Gastroesophageal sphincter (tissue), 4 donors: ENCODE measurements at regions not wholly inside any gene's neighbourhood (a gene's known extent, or its start where the extent isn't known, plus 50 kb on each side); places are given as distances from the start of the nearest gene placed in this dataset.

Source experiments
- ATAC-seq: fragments of 150-250 bp; one replicate; pipeline ENCODE4 v1.9.1; 2016; ENCODE audit warnings: mild to moderate bottlenecking, moderate library complexity
- H3K27ac ChIP-seq, 4 donors: fragments of 200-600 bp; sonication (generic) in 3 of 4; 1 replicate in 3 of 4; 2 replicates in 1 of 4; pipeline ENCODE4 v1.5.1; 2016 to 2019
- H3K27me3 ChIP-seq: fragments of 200-600 bp; sonication (generic); one replicate; pipeline ENCODE4 v1.5.1; 2019
- H3K36me3 ChIP-seq, 2 donors: fragments of 200-600 bp; sonication (generic); one replicate each; pipeline ENCODE4 v1.5.1; 2019; ENCODE audit warnings: control low read depth in 1 of 2
- H3K4me1 ChIP-seq, 3 donors: fragments of 200-600 bp; sonication (generic); 1 replicate in 2 of 3; 2 replicates in 1 of 3; pipeline ENCODE4 v1.5.1; 2016 to 2019; ENCODE audit warnings: control low read depth in 2 of 3
- H3K4me3 ChIP-seq, 2 donors: fragments of 200-600 bp; sonication (generic); one replicate each; pipeline ENCODE4 v1.5.1; 2019; ENCODE audit warnings: mild to moderate bottlenecking in 1 of 2, moderate library complexity in 1 of 2
- H3K9me3 ChIP-seq, 3 donors: fragments of 200-600 bp; sonication (generic); one replicate each; pipeline ENCODE4 v1.5.1; 2017 to 2019; ENCODE audit warnings: control low read depth in 2 of 3
- EP300 ChIP-seq: sonication (generic); formaldehyde crosslinking; IDR thresholded peaks from one replicate; pipeline ENCODE4 v1.6.1; 2017; ENCODE audit warnings: antibody characterized with exemption, mild to moderate bottlenecking
- POLR2A ChIP-seq, 2 donors: fragments of 450-650 bp; IDR thresholded peaks; one replicate each; pipeline ENCODE4 v1.6.1; 2017; ENCODE audit warnings: antibody characterized with exemption in 2 of 2, mild to moderate bottlenecking in 2 of 2, moderate library complexity in 1 of 2
- POLR2AphosphoS5 ChIP-seq: sonication (generic); formaldehyde crosslinking; IDR thresholded peaks from one replicate; pipeline ENCODE4 v1.6.1; 2017; ENCODE audit warnings: antibody characterized with exemption
- WGBS, 2 donors: methylation state at CpG; one replicate each; pipeline ENCODE4 v1.1.5; 2018; ENCODE audit warnings: low coverage in 1 of 2; 5-methylcytosine and 5-hydroxymethylcytosine counted together
- TF ChIP-seq, protein P1 (sequence below), 4 experiments: fragments of 200-600 bp in 2 of 4; fragments of 450-650 bp in 2 of 4; sonication (generic) in 1 of 4; IDR thresholded peaks; one replicate each; pipeline ENCODE4 v1.5.1; 2017 to 2019; ENCODE audit warnings: antibody characterized with exemption in 4 of 4, mild to moderate bottlenecking in 2 of 4, moderate library complexity in 2 of 4

DNA sequence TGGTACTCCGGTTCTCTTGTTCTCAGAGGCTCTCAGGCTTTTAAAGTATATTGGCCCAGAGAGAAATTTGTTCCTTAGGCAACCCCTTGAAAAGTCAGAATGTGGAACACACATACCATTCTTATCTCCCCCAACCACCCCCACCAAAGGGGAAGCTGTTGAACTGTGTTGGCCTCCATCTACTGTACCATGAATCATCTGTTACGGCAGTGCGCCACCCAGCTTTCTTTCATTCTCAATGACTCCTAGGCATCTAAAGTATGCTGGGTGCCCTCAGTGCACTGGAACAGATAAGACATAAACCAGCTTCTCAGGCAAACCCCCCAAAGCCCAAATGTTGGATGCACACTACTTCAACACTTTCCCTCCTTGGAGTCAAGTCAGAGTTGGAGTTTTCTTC lies 696.2 kb upstream of the TENM4 start:
- no peak for ATAC-seq
- H3K9me3 ChIP-seq = no peaks in the 10 kb centered on the region
- no peak overlapping the region for H3K27ac ChIP-seq
- no peak overlapping the region for H3K4me3 ChIP-seq
- H3K4me1 ChIP-seq = no peaks in the 10 kb centered on the region
- H3K27me3 ChIP-seq = no peaks in the 10 kb centered on the region
- TF ChIP-seq POLR2A (IDR thresholded peaks at IDR 0.05) (no peak), POLR2AphosphoS5 (no peak)
- TF ChIP-seq, protein P1, sequence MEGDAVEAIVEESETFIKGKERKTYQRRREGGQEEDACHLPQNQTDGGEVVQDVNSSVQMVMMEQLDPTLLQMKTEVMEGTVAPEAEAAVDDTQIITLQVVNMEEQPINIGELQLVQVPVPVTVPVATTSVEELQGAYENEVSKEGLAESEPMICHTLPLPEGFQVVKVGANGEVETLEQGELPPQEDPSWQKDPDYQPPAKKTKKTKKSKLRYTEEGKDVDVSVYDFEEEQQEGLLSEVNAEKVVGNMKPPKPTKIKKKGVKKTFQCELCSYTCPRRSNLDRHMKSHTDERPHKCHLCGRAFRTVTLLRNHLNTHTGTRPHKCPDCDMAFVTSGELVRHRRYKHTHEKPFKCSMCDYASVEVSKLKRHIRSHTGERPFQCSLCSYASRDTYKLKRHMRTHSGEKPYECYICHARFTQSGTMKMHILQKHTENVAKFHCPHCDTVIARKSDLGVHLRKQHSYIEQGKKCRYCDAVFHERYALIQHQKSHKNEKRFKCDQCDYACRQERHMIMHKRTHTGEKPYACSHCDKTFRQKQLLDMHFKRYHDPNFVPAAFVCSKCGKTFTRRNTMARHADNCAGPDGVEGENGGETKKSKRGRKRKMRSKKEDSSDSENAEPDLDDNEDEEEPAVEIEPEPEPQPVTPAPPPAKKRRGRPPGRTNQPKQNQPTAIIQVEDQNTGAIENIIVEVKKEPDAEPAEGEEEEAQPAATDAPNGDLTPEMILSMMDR (IDR thresholded peaks at IDR 0.05) = no peak
- H3K36me3 ChIP-seq = no peaks in the 10 kb centered on the region
- 83% methylated on average over 3 of the region's 3 CpGs; no CpG with 5 or more reads in 1 of the 2 donors for WGBS, 2 donors

DNA sequence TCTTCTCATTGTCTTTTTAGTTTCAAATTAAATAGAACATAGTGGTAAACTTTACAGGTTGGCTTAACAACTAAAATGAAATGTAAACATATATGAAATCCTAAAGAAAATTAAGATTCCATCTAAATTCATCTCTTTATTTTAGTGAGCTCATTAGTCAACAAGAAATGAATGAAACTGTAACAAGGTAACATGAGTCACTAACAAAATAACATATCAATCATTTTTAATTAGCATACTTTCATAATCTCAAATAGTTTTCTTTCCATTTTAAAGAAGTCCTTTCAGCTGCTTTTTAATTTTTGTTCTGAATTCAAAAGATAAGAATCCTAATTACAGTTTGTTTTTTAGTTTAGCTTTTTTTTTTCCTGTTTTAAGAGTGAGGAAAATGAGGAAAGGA lies 688.6 kb upstream of the TENM4 start:
- H3K36me3 ChIP-seq = no peaks in the 10 kb centered on the region
- no peak for ATAC-seq
- no peak overlapping the region for H3K27ac ChIP-seq
- TF ChIP-seq POLR2A (IDR thresholded peaks at IDR 0.05) = no peak
- H3K4me3 ChIP-seq = no peak overlapping the region
- no peaks in the 10 kb centered on the region for H3K27me3 ChIP-seq
- no peaks in the 10 kb centered on the region for H3K9me3 ChIP-seq
- no peaks in the 10 kb centered on the region for H3K4me1 ChIP-seq

DNA sequence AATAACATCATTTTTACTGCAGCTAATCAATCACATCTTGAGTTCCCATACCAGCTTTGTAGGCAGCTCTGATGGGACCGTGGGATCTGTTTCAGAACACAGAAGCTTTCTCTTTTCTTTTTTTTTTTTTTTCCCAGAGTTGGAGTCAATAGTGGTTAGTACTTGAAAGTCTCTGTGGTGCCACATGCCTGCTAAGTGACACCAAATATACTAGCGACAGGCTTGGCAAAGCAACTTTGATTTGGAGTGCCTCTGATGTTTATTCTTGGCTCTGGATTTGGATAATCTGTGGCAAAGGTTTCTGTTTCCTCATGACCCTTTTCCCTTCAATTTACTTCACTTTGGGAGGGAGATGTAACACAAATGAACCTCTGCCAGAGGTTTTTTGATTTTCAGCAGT lies 681.4 kb upstream of the TENM4 start:
- no peak for TF ChIP-seq POLR2A (IDR thresholded peaks at IDR 0.05)
- TF ChIP-seq, protein P1 (IDR thresholded peaks at IDR 0.05) = no peak
- TF ChIP-seq EP300 = no peak
- TF ChIP-seq POLR2AphosphoS5 = no peak
- peaks cover 3% of the 10 kb centered on the region for H3K27me3 ChIP-seq
- 12 to 22% methylated on average over 2 of the region's 2 CpGs for WGBS, 2 donors
- H3K4me3 ChIP-seq = no peak overlapping the region
- no peaks in the 10 kb centered on the region for H3K9me3 ChIP-seq
- H3K4me1 ChIP-seq = no peaks in the 10 kb centered on the region
- ATAC-seq = no peak
- H3K36me3 ChIP-seq = no peaks in the 10 kb centered on the region
- no peak overlapping the region for H3K27ac ChIP-seq

DNA sequence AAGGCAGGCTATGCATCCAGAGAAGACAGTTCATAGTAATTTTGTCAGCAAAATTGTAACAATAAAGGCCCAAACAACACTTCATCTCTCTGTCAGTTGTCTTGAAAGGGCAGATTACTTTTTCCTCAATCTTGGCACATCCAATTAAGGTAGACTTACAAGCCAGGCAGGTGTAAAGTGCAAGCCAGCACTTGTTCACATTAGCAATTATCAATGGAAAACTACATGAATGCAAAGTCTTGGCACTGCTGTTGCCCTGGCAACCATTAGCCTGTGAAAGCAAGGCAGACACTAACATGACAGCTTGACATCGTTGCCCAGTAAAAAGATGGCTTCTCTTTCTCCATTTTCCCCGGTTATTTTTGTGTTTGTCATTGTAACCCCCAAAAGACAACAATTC lies 677.2 kb upstream of the TENM4 start:
- no peak overlapping the region for H3K27ac ChIP-seq
- 83 to 88% methylated on average over 2 of the region's 2 CpGs for WGBS, 2 donors

DNA sequence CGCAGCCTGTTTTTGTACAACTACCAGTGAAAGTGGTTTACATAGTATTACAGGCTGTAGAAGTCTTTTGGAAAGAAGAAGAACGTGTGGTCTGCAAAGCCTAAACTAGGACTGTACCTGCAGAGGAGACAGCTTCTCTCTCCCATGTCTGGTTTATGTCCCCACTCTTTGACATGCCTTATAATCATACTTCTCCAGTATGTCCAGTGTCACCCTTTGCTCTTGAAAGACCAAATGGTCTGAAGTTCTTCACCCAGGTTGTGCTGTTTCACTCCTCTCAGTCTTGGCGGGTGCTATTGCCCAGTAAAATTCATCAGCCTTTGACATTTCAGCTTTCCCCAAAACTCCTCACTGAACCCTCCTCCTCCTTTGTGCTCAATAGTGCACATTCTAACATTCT lies 676.0 kb upstream of the TENM4 start:
- 60 to 78% methylated on average over 3 of the region's 3 CpGs for WGBS, 2 donors
- Histone ChIP-seq H3K9me3 (no peaks in the 10 kb centered on the region), H3K27ac (no peak overlapping the region), H3K36me3 (no peaks in the 10 kb centered on the region), H3K27me3 (peaks cover 3% of the 10 kb centered on the region), H3K4me1 (no peaks in the 10 kb centered on the region), H3K4me3 (no peak overlapping the region)
- TF ChIP-seq POLR2AphosphoS5 (no peak), POLR2A (IDR thresholded peaks at IDR 0.05) (no peak), EP300 (no peak)
- TF ChIP-seq, protein P1 (IDR thresholded peaks at IDR 0.05) = no peak
- ATAC-seq = no peak

More for the DNA sequence above, 677.2 kb upstream of the TENM4 start:
- TF ChIP-seq POLR2A (IDR thresholded peaks at IDR 0.05) (no peak), EP300 (no peak), POLR2AphosphoS5 (no peak)
- TF ChIP-seq, protein P1 (IDR thresholded peaks at IDR 0.05) = no peak
- H3K9me3 ChIP-seq = no peaks in the 10 kb centered on the region
- no peaks in the 10 kb centered on the region for H3K4me1 ChIP-seq
- peaks cover 3% of the 10 kb centered on the region for H3K27me3 ChIP-seq
- no peak overlapping the region for H3K4me3 ChIP-seq
- H3K36me3 ChIP-seq = no peaks in the 10 kb centered on the region
- ATAC-seq = no peak

DNA sequence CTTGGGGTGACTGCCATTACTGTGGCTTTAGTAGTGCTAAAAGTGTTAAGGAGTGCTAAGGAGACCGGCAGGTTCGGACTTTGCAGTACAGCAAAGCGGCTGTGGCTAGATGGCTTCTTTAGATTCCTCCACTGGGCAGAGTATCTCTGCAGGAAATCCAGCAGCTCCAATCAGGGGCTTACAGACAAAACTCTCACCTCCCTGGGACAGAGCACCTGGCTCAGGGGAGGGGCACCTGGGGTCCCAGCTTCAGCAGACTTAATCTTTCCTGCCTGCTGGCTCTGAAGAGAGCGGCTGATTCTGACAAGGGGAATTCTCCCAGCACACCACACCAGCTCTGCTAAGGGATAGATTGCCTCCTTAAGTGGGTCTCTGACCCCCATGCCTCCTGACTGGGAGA lies 668.8 kb upstream of the TENM4 start:
- TF ChIP-seq POLR2A (IDR thresholded peaks at IDR 0.05) (no peak), POLR2AphosphoS5 (no peak), EP300 (no peak)
- TF ChIP-seq, protein P1 (IDR thresholded peaks at IDR 0.05) = no peak
- ATAC-seq = no peak
- 100% methylated on average over 1 of the region's 4 CpGs; no CpG with 5 or more reads in 1 of the 2 donors for WGBS, 2 donors
- no peaks in the 10 kb centered on the region for H3K27me3 ChIP-seq
- H3K4me3 ChIP-seq = no peak overlapping the region
- no peaks in the 10 kb centered on the region for H3K9me3 ChIP-seq
- no peaks in the 10 kb centered on the region for H3K36me3 ChIP-seq
- H3K27ac ChIP-seq = no peak overlapping the region
- H3K4me1 ChIP-seq = no peaks in the 10 kb centered on the region
